Erythroblast (primary cell): ENCODE measurements at regions not wholly inside any gene's neighbourhood (a gene's known extent, or its start where the extent isn't known, plus 50 kb on each side); places are given as distances from the start of the nearest gene placed in this dataset.

Source experiments
- GATA1 ChIP-seq: IDR thresholded peaks from 2 replicates; pipeline ENCODE4 v1.6.1; 2011; ENCODE audit warnings: low read depth, mild to moderate bottlenecking, control low read depth, low read length, moderate library complexity
- POLR2A ChIP-seq: IDR thresholded peaks from 2 replicates; pipeline ENCODE4 v1.6.1; 2011; ENCODE audit warnings: mild to moderate bottlenecking, low read length

DNA sequence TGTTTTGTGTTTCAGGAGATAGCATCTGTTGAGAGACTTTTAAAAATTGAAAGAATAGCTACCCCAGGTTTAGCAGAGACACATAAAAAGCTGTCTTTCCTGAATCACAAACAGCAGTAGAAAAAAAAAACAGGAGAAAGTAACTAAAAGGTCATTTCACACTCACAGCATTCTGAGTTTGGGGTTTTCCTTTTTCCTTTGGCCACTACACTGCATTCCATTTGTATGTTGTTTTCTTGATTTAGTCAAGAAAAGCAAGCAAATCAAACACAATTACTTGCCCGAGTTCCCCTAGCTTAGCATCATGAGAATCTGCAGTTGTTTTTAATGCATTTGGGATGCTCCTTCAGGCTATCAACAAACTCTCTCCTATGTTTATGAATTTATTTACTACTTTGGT, 161.0 kb downstream of the KCTD12 start:
- no peak for TF ChIP-seq POLR2A
- TF ChIP-seq GATA1: no peak
